HepG2 (cell line): ENCODE measurements at regions not wholly inside any gene's neighbourhood (a gene's known extent, or its start where the extent isn't known, plus 50 kb on each side); places are given as distances from the start of the nearest gene placed in this dataset.

Experiments
- FOXJ3 ChIP-seq: sonication (generic); formaldehyde crosslinking; IDR thresholded peaks from 2 replicates; pipeline ENCODE4 v1.4.0; 2020; ENCODE audit warnings: missing genetic modification reagents, mild to moderate bottlenecking, borderline replicate concordance
- FOXP4 ChIP-seq: sonication (generic); formaldehyde crosslinking; IDR thresholded peaks from 2 replicates; pipeline ENCODE4 v1.4.0; 2020; ENCODE audit warnings: missing genetic modification reagents
- HIVEP1 ChIP-seq: sonication (generic); formaldehyde crosslinking; IDR thresholded peaks from 2 replicates; pipeline ENCODE4 v1.4.0; 2020; ENCODE audit warnings: mild to moderate bottlenecking, missing genetic modification reagents
- KAT8 ChIP-seq: IDR thresholded peaks from 2 replicates; pipeline ENCODE4 v1.6.1; 2016; ENCODE audit warnings: missing genetic modification reagents, missing compliant biosample characterization
- MIXL1 ChIP-seq: IDR thresholded peaks from 2 replicates; pipeline ENCODE4 v1.6.1; 2016
- MXI1 ChIP-seq: IDR thresholded peaks from 3 replicates; pipeline ENCODE4 v1.6.1; 2012; ENCODE audit warnings: low read depth, low read length, inconsistent platforms, borderline replicate concordance
- PATZ1 ChIP-seq: sonication (generic); formaldehyde crosslinking; IDR thresholded peaks from 2 replicates; pipeline ENCODE4 v1.4.0; 2020; ENCODE audit warnings: missing genetic modification reagents
- PRDM10 ChIP-seq: sonication (generic); formaldehyde crosslinking; IDR thresholded peaks from 2 replicates; pipeline ENCODE4 v1.4.0; 2020; ENCODE audit warnings: low read depth, missing genetic modification reagents
- SOX13 ChIP-seq, 3 experiments: fragments of 450-650 bp in 1 of 3; sonication (generic) in 1 of 3; formaldehyde crosslinking in 1 of 3; IDR thresholded peaks in 2 of 3; conservative IDR thresholded peaks in 1 of 3; 2 replicates each; pipeline versions ENCODE4 v1.5.0 to v1.6.1; 2016 to 2020; ENCODE audit warnings: antibody characterized with exemption in 1 of 3, mild to moderate bottlenecking in 1 of 3, missing compliant biosample characterization in 1 of 3, missing genetic modification reagents in 1 of 3, moderate library complexity in 1 of 3
- SRF ChIP-seq: IDR thresholded peaks from 2 replicates; pipeline ENCODE4 v1.6.1; 2011; ENCODE audit warnings: mild to moderate bottlenecking, low read depth, low read length, moderate library complexity
- TBL1XR1 ChIP-seq: fragments of 150-350 bp; IDR thresholded peaks from 2 replicates; pipeline ENCODE4 v1.6.1; 2014; ENCODE audit warnings: borderline replicate concordance, low read length; ENCODE audit not compliant: partially characterized antibody
- ZBTB7B ChIP-seq: sonication (generic); formaldehyde crosslinking; IDR thresholded peaks from 2 replicates; pipeline ENCODE4 v1.4.0; 2020; ENCODE audit warnings: missing genetic modification reagents
- ZKSCAN8 ChIP-seq: IDR thresholded peaks from 2 replicates; pipeline ENCODE4 v1.6.1; 2016; ENCODE audit warnings: borderline replicate concordance, missing genetic modification reagents, missing compliant biosample characterization
- ZNF24 ChIP-seq: fragments of 450-650 bp; IDR thresholded peaks from 2 replicates; pipeline ENCODE4 v1.6.1; 2017; ENCODE audit warnings: antibody characterized with exemption, mild to moderate bottlenecking
- ZNF337 ChIP-seq: sonication (generic); formaldehyde crosslinking; IDR thresholded peaks from 2 replicates; pipeline ENCODE4 v1.5.1; 2020; ENCODE audit warnings: missing genetic modification reagents, low read depth, mild to moderate bottlenecking, borderline replicate concordance
- ZNF629 ChIP-seq: sonication (generic); formaldehyde crosslinking; conservative IDR thresholded peaks from 2 replicates; pipeline ENCODE4 v1.5.0; 2020; ENCODE audit warnings: missing genetic modification reagents
- ZNF800 ChIP-seq: sonication (generic); formaldehyde crosslinking; IDR thresholded peaks from 2 replicates; pipeline ENCODE4 v1.4.0; 2020; ENCODE audit warnings: missing genetic modification reagents
- ZSCAN5A ChIP-seq: sonication (generic); formaldehyde crosslinking; IDR thresholded peaks from 2 replicates; pipeline ENCODE4 v1.8.0; 2022; ENCODE audit warnings: mild to moderate bottlenecking, missing genetic modification reagents, borderline replicate concordance

- TF ChIP-seq PATZ1 (0 out of 2 replicates have a peak, but pooled peaks have one; percentile 38), ZKSCAN8 (CRISPR knock-in tag) (peak; percentile 64; the same call in 1 of the 2 replicates), ZNF629 (no peak), MIXL1 (CRISPR knock-in tag) (peak; percentile 89), FOXP4 (CRISPR knock-in tag) (peak; percentile 85), HIVEP1 (no peak), ZNF24 (peak; percentile 59; the same call in 1 of the 2 replicates), ZSCAN5A (no peak), KAT8 (CRISPR knock-in tag) (peak; percentile 75), ZBTB7B (peak; percentile 57; the same call in 1 of the 2 replicates), MXI1 (peak; percentile 11; the same call in 1 of the 3 replicates), PRDM10 (CRISPR knock-in tag) (no peak), SOX13 (IDR thresholded peaks at IDR 0.05) (no peak), SOX13 (CRISPR knock-in tag; conservative IDR thresholded peaks at IDR 0.05 in 1 of 2, IDR thresholded peaks at IDR 0.05 in 1 of 2) (peak in 1 of 2 experiments; percentile 87; a peak in 2 of 4 replicates), SRF (no peak), TBL1XR1 (no peak), ZNF800 (CRISPR knock-in tag) (peak; percentile 65; the same call in 1 of the 2 replicates), ZNF337 (CRISPR knock-in tag) (no peak), FOXJ3 (CRISPR knock-in tag) (peak; percentile 94; the same call in 1 of the 2 replicates)
Observed at GRCh38 chr2:203648273-203648672, 58.2 kb upstream of the CD28 start (continued).
